ENCODE measurements at regions not wholly inside any gene's neighbourhood (a gene's known extent, or its start where the extent isn't known, plus 50 kb on each side); places are given as distances from the start of the nearest gene placed in this dataset.

- Mint-ChIP-seq H3K27me3 (ENCODE audit: insufficient read depth, unreplicated experiment) (no peaks in the 10 kb centered on the region), H3K4me3 (ENCODE audit: unreplicated experiment) (no peak overlapping the region), H3K4me1 (ENCODE audit: low read depth, unreplicated experiment) (no peaks in the 10 kb centered on the region), H3K9me3 (ENCODE audit: unreplicated experiment) (no peaks in the 10 kb centered on the region), H3K36me3 (ENCODE audit: insufficient read depth, unreplicated experiment) (no peaks in the 10 kb centered on the region), H3K27ac (ENCODE audit: unreplicated experiment) (no peak overlapping the region)
- TF ChIP-seq CTCF (IDR thresholded peaks at IDR 0.05; ENCODE audit: insufficient read depth in 1 of 2, low read depth in 1 of 2, low read length in 1 of 2, severe bottlenecking in 1 of 2, unreplicated experiment in 1 of 2) = no peak
- Histone ChIP-seq H3K9me3 (no peaks in the 10 kb centered on the region), H3K27me3 (replicated peaks; ENCODE audit: control insufficient read depth, insufficient read depth, low read length) (no peaks in the 10 kb centered on the region), H3K4me3 (ENCODE audit: low read depth, low read length) (no peak overlapping the region), H3K36me3 (ENCODE audit: control insufficient read depth, insufficient read depth, low read length) (no peaks in the 10 kb centered on the region), H3K4me1 (0 out of 2 replicates have a peak, but pooled peaks cover 3% of the 10 kb centered on the region)
- no TSS peak for BruUV-seq (replicated peaks)
- ChIA-PET CTCF (no interaction called here), POLR2A (no interaction called here)
- no peak for DNase-seq
- intact Hi-C loops (cut with micrococcal nuclease; ENCODE audit: unreplicated experiment) = no loop called here
Measured at GRCh38 chr10:8206882-8207281, 152.4 kb downstream of the GATA3 start.

- Mint-ChIP-seq H3K4me3 (ENCODE audit: unreplicated experiment) (no peak overlapping the region), H3K27me3 (ENCODE audit: insufficient read depth, unreplicated experiment) (no peaks in the 10 kb centered on the region), H3K9me3 (ENCODE audit: unreplicated experiment) (no peaks in the 10 kb centered on the region), H3K4me1 (ENCODE audit: low read depth, unreplicated experiment) (peaks cover 12% of the 10 kb centered on the region), H3K36me3 (ENCODE audit: insufficient read depth, unreplicated experiment) (no peaks in the 10 kb centered on the region), H3K27ac (ENCODE audit: unreplicated experiment) (no peak overlapping the region)
- peak in 1 of 2 experiments; percentile 14 for DNase-seq
- Histone ChIP-seq H3K4me1 (peaks cover 12% of the 10 kb centered on the region), H3K27me3 (replicated peaks; ENCODE audit: control insufficient read depth, insufficient read depth, low read length) (no peaks in the 10 kb centered on the region), H3K36me3 (ENCODE audit: control insufficient read depth, insufficient read depth, low read length) (no peaks in the 10 kb centered on the region), H3K4me3 (ENCODE audit: low read depth, low read length) (no peak overlapping the region), H3K9me3 (no peaks in the 10 kb centered on the region)
- CTCF ChIA-PET = interaction anchor here (0.6 kb wide), 1 partner anchor 394 kb away, joined by 3 read pairs; no protein-coding TSS in a partner anchor
- BruUV-seq (replicated peaks) = no TSS peak
- TF ChIP-seq CTCF (IDR thresholded peaks at IDR 0.05; ENCODE audit: insufficient read depth in 1 of 2, low read depth in 1 of 2, low read length in 1 of 2, severe bottlenecking in 1 of 2, unreplicated experiment in 1 of 2) = no peak
- intact Hi-C loops (cut with micrococcal nuclease; ENCODE audit: unreplicated experiment) = no loop called here
- POLR2A ChIA-PET = no interaction called here
Measured at GRCh38 chr10:8211631-8212030, 157.1 kb downstream of the GATA3 start.

GRCh38 chr10:8213735-8214134, 159.2 kb downstream of the GATA3 start:
- no peaks in the 10 kb centered on the region for H3K27me3 Mint-ChIP-seq (ENCODE audit: insufficient read depth, unreplicated experiment)
- H3K4me3 Mint-ChIP-seq (ENCODE audit: unreplicated experiment) = no peak overlapping the region
- CTCF ChIA-PET = no interaction called here
- POLR2A ChIA-PET = no interaction called here
- H3K36me3 ChIP-seq (ENCODE audit: control insufficient read depth, insufficient read depth, low read length) = no peaks in the 10 kb centered on the region
- no TSS peak for BruUV-seq (replicated peaks)
- no peak overlapping the region for H3K27ac Mint-ChIP-seq (ENCODE audit: unreplicated experiment)
- H3K27me3 ChIP-seq (replicated peaks; ENCODE audit: control insufficient read depth, insufficient read depth, low read length) = no peaks in the 10 kb centered on the region
- no peaks in the 10 kb centered on the region for H3K9me3 Mint-ChIP-seq (ENCODE audit: unreplicated experiment)
- H3K4me1 Mint-ChIP-seq (ENCODE audit: low read depth, unreplicated experiment) = peaks cover 12% of the 10 kb centered on the region
- DNase-seq = no peak
- peaks cover 12% of the 10 kb centered on the region for H3K4me1 ChIP-seq
- H3K4me3 ChIP-seq (ENCODE audit: low read depth, low read length) = no peak overlapping the region
- no peak for TF ChIP-seq CTCF (IDR thresholded peaks at IDR 0.05; ENCODE audit: insufficient read depth in 1 of 2, low read depth in 1 of 2, low read length in 1 of 2, severe bottlenecking in 1 of 2, unreplicated experiment in 1 of 2)
- no peaks in the 10 kb centered on the region for H3K36me3 Mint-ChIP-seq (ENCODE audit: insufficient read depth, unreplicated experiment)
- intact Hi-C loops (cut with micrococcal nuclease; ENCODE audit: unreplicated experiment) = no loop called here
- peaks cover 3% of the 10 kb centered on the region; the same call in 1 of the 2 replicates for H3K9me3 ChIP-seq
